Ishikawa (cell line): ENCODE measurements at regions not wholly inside any gene's neighbourhood (a gene's known extent, or its start where the extent isn't known, plus 50 kb on each side); places are given as distances from the start of the nearest gene placed in this dataset.

Source experiments
- CREB1 ChIP-seq: IDR thresholded peaks from 2 replicates; pipeline ENCODE4 v1.6.1; 2012; ENCODE audit warnings: low read depth
- EGR1 ChIP-seq: IDR thresholded peaks from 2 replicates; pipeline ENCODE4 v1.6.1; 2012
- EP300 ChIP-seq: IDR thresholded peaks from 2 replicates; pipeline ENCODE4 v1.6.1; 2012; ENCODE audit warnings: borderline replicate concordance
- FOXM1 ChIP-seq: IDR thresholded peaks from 2 replicates; pipeline ENCODE4 v1.6.1; 2012; ENCODE audit warnings: low read depth, borderline replicate concordance
- MAX ChIP-seq: IDR thresholded peaks from 2 replicates; pipeline ENCODE4 v1.6.1; 2012
- NFIC ChIP-seq: IDR thresholded peaks from 2 replicates; pipeline ENCODE4 v1.6.1; 2012
- RAD21 ChIP-seq: IDR thresholded peaks from 2 replicates; pipeline ENCODE4 v1.6.1; 2012; ENCODE audit warnings: low read depth
- REST ChIP-seq: IDR thresholded peaks from 2 replicates; pipeline ENCODE4 v1.6.1; 2012; ENCODE audit warnings: low read depth, mild to moderate bottlenecking
- TAF1 ChIP-seq: IDR thresholded peaks from 2 replicates; pipeline ENCODE4 v1.6.1; 2012; ENCODE audit warnings: low read depth, mild to moderate bottlenecking
- TCF12 ChIP-seq: IDR thresholded peaks from 2 replicates; pipeline ENCODE4 v1.6.1; 2012; ENCODE audit warnings: low read depth
- TEAD4 ChIP-seq: IDR thresholded peaks from 2 replicates; pipeline ENCODE4 v1.6.1; 2012
- USF1 ChIP-seq: IDR thresholded peaks from 2 replicates; pipeline ENCODE4 v1.6.1; 2012
- YY1 ChIP-seq: IDR thresholded peaks from 2 replicates; pipeline ENCODE4 v1.6.1; 2012; ENCODE audit warnings: low read depth
- ZBTB7A ChIP-seq: IDR thresholded peaks from 2 replicates; pipeline ENCODE4 v1.6.1; 2012; ENCODE audit warnings: low read depth

- no peak for TF ChIP-seq EGR1
- no peak for TF ChIP-seq MAX
- TF ChIP-seq YY1: no peak
- no peak for TF ChIP-seq ZBTB7A
- TF ChIP-seq EP300: no peak
- TF ChIP-seq TCF12: no peak
- no peak for TF ChIP-seq TEAD4
- no peak for TF ChIP-seq USF1
- TF ChIP-seq REST: no peak
- TF ChIP-seq RAD21: no peak
- no peak for TF ChIP-seq FOXM1
- no peak for TF ChIP-seq TAF1
- no peak for TF ChIP-seq CREB1
- TF ChIP-seq NFIC: no peak
These were observed 256.9 kb downstream of the WDR11 start for GRCh38 chr10:121108051-121108450.
